OCI-LY3 (cell line): ENCODE measurements at regions not wholly inside any gene's neighbourhood (a gene's known extent, or its start where the extent isn't known, plus 50 kb on each side); places are given as distances from the start of the nearest gene placed in this dataset.

ENCODE experiments used
- H2AFZ ChIP-seq: fragments of 200-600, 300-600 bp; shearing (Covaris generic); 2 replicates; pipeline ENCODE4 v1.6.0; 2014; ENCODE audit warnings: antibody characterized with exemption, low read depth, low read length
- H3K27ac ChIP-seq: fragments of 200-600, 300-600 bp; sonication (generic); 2 replicates; pipeline ENCODE4 v1.5.1; 2014; ENCODE audit warnings: mild to moderate bottlenecking, low read length, moderate library complexity, mixed read lengths
- H3K27me3 ChIP-seq: fragments of 200-600, 300-600 bp; sonication (generic); 2 replicates; pipeline ENCODE4 v1.6.1; 2014; ENCODE audit warnings: low read depth, low read length, mixed read lengths
- H3K36me3 ChIP-seq: fragments of 200-600, 300-600 bp; sonication (generic); replicated peaks from 2 replicates; pipeline ENCODE3; 2014; ENCODE audit warnings: low read depth, low read length, mixed read lengths
- H3K4me1 ChIP-seq: fragments of 300-600, 200-600 bp; sonication (generic); 2 replicates; pipeline ENCODE4 v1.6.1; 2014; ENCODE audit warnings: low read length, mixed read lengths
- H3K4me2 ChIP-seq: fragments of 200-600, 300-600 bp; sonication (generic); 2 replicates; pipeline ENCODE4 v1.6.1; 2014; ENCODE audit warnings: low read length, mixed read lengths
- H3K4me3 ChIP-seq: fragments of 300-600, 200-600 bp; sonication (generic); 2 replicates; pipeline ENCODE4 v1.5.1; 2014; ENCODE audit warnings: antibody characterized with exemption, mild to moderate bottlenecking, low read length, moderate library complexity
- H3K79me2 ChIP-seq: fragments of 300-600, 200-600 bp; shearing (Covaris generic); 2 replicates; pipeline ENCODE4 v1.6.1; 2014; ENCODE audit warnings: mild to moderate bottlenecking, low read length, mixed read lengths
- H3K9ac ChIP-seq: fragments of 300-600, 200-600 bp; shearing (Covaris generic); 2 replicates; pipeline ENCODE4 v1.6.0; 2014; ENCODE audit warnings: mild to moderate bottlenecking, low read length, moderate library complexity
- H3K9me3 ChIP-seq: fragments of 200-600, 300-600 bp; shearing (Covaris generic); 2 replicates; pipeline ENCODE4 v1.6.1; 2014; ENCODE audit warnings: low read length, mixed read lengths; ENCODE audit not compliant: insufficient read depth
- H4K20me1 ChIP-seq: fragments of 200-600, 300-600 bp; sonication (generic); 2 replicates; pipeline ENCODE4 v1.6.1; 2016; ENCODE audit warnings: low read length, mixed read lengths; ENCODE audit not compliant: insufficient read depth
- CTCF ChIP-seq: fragments of 200-600, 300-600 bp; sonication (generic); IDR thresholded peaks from 2 replicates; pipeline ENCODE4 v1.5.1; 2014; ENCODE audit warnings: antibody characterized with exemption, low read length, low read depth
- EZH2phosphoT487 ChIP-seq: fragments of 200-600 bp; shearing (Covaris generic); IDR thresholded peaks from 2 replicates; pipeline ENCODE4 v1.6.1; 2018; ENCODE audit warnings: antibody characterized with exemption, mixed run types, low read depth

- TF ChIP-seq EZH2phosphoT487 (no peak), CTCF (no peak)
- Histone ChIP-seq H3K27ac (no peak overlapping the region), H3K4me2 (no peak overlapping the region), H3K9ac (no peak overlapping the region), H3K4me1 (no peaks in the 10 kb centered on the region), H3K79me2 (no peaks in the 10 kb centered on the region), H4K20me1 (no peaks in the 10 kb centered on the region), H2AFZ (no peak overlapping the region), H3K9me3 (no peaks in the 10 kb centered on the region), H3K36me3 (no peaks in the 10 kb centered on the region), H3K27me3 (no peaks in the 10 kb centered on the region), H3K4me3 (no peak overlapping the region)
Observed at GRCh38 chr7:155916926-155917655, 104.8 kb upstream of the SHH start.

- Histone ChIP-seq H3K4me2 (no peak overlapping the region), H3K4me1 (no peaks in the 10 kb centered on the region), H3K36me3 (no peaks in the 10 kb centered on the region), H2AFZ (no peak overlapping the region), H3K9ac (no peak overlapping the region), H3K27me3 (no peaks in the 10 kb centered on the region), H3K27ac (no peak overlapping the region), H4K20me1 (no peaks in the 10 kb centered on the region), H3K79me2 (no peaks in the 10 kb centered on the region), H3K9me3 (no peaks in the 10 kb centered on the region), H3K4me3 (no peak overlapping the region)
- TF ChIP-seq CTCF (no peak), EZH2phosphoT487 (no peak)
Observed at GRCh38 chr7:155914341-155914740, 102.1 kb upstream of the SHH start.

GRCh38 chr7:155913719-155914118 is 101.5 kb upstream of the SHH start:
- Histone ChIP-seq H3K4me2 (no peak overlapping the region), H4K20me1 (no peaks in the 10 kb centered on the region), H3K27me3 (no peaks in the 10 kb centered on the region), H3K9me3 (no peaks in the 10 kb centered on the region), H3K4me1 (no peaks in the 10 kb centered on the region), H2AFZ (no peak overlapping the region), H3K27ac (no peak overlapping the region), H3K79me2 (no peaks in the 10 kb centered on the region), H3K36me3 (no peaks in the 10 kb centered on the region), H3K4me3 (no peak overlapping the region), H3K9ac (no peak overlapping the region)
- no peak for TF ChIP-seq EZH2phosphoT487
- no peak for TF ChIP-seq CTCF

- Histone ChIP-seq H3K79me2 (no peaks in the 10 kb centered on the region), H3K27me3 (no peaks in the 10 kb centered on the region), H4K20me1 (no peaks in the 10 kb centered on the region), H3K9ac (no peak overlapping the region), H3K4me1 (no peaks in the 10 kb centered on the region), H3K27ac (no peak overlapping the region), H3K9me3 (no peaks in the 10 kb centered on the region), H3K4me3 (no peak overlapping the region), H3K36me3 (no peaks in the 10 kb centered on the region), H3K4me2 (no peak overlapping the region), H2AFZ (no peak overlapping the region)
- no peak for TF ChIP-seq CTCF
- no peak for TF ChIP-seq EZH2phosphoT487
Observed at GRCh38 chr7:155913291-155913690, 101.0 kb upstream of the SHH start.
